ENCODE measurements at regions not wholly inside any gene's neighbourhood (a gene's known extent, or its start where the extent isn't known, plus 50 kb on each side); places are given as distances from the start of the nearest gene placed in this dataset.

DNA sequence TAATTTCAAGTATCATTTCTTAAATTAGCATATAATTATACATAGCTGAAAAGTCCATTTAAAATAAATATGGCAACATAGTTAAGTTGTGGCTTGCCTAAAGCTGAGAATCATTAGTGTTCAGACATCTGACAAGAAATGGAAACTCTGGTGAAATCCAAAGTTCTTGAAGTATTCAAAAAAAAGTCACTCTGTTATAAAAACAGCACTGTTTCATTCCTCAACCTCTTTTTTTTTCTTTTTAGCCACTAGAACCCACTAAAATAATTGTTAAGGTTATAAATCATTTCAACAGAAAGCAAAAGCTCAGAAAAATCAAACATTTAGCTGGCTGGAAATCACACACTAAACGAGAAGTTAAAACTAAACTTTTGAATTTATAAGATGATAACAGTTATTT, 476.7 kb downstream of the LTN1 start:
- no peaks in the 10 kb centered on the region for H3K9me3 Mint-ChIP-seq
- DNase-seq (ENCODE audit: low spot score in 2 of 2, unreplicated experiment in 2 of 2): no peak
- H3K36me3 Mint-ChIP-seq: no peaks in the 10 kb centered on the region
- TF ChIP-seq, protein P1, sequence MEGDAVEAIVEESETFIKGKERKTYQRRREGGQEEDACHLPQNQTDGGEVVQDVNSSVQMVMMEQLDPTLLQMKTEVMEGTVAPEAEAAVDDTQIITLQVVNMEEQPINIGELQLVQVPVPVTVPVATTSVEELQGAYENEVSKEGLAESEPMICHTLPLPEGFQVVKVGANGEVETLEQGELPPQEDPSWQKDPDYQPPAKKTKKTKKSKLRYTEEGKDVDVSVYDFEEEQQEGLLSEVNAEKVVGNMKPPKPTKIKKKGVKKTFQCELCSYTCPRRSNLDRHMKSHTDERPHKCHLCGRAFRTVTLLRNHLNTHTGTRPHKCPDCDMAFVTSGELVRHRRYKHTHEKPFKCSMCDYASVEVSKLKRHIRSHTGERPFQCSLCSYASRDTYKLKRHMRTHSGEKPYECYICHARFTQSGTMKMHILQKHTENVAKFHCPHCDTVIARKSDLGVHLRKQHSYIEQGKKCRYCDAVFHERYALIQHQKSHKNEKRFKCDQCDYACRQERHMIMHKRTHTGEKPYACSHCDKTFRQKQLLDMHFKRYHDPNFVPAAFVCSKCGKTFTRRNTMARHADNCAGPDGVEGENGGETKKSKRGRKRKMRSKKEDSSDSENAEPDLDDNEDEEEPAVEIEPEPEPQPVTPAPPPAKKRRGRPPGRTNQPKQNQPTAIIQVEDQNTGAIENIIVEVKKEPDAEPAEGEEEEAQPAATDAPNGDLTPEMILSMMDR (IDR thresholded peaks at IDR 0.05; ENCODE audit: unreplicated experiment): no peak
- H3K27me3 Mint-ChIP-seq (ENCODE audit: low read depth): no peaks in the 10 kb centered on the region
- H3K27ac Mint-ChIP-seq: no peak overlapping the region
- no peak overlapping the region for H3K4me3 Mint-ChIP-seq
- peaks cover 24% of the 10 kb centered on the region for H3K4me1 Mint-ChIP-seq

DNA sequence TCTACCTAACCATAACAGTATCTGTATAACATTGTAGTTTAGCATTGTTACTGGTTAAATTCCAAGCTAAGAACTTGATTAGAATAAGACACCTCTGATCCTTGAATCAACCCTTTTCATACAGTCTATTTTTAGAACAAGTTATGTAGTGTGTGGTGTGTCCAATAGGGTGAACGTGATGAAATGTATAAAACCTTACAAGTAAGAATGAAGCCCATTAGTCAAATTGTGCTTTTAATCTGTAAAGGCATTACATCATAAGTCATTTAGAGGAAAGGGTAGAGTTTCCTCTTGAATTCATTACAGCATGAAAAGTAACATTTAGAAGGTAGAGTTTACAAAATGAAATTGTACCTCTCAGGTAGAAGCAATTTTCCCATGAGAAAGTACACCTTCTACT, 479.2 kb downstream of the LTN1 start:
- Mint-ChIP-seq H3K27ac (no peak overlapping the region), H3K36me3 (no peaks in the 10 kb centered on the region), H3K4me1 (peaks cover 33% of the 10 kb centered on the region), H3K27me3 (ENCODE audit: low read depth) (no peaks in the 10 kb centered on the region), H3K9me3 (no peaks in the 10 kb centered on the region), H3K4me3 (no peak overlapping the region)
- TF ChIP-seq, protein P1 (IDR thresholded peaks at IDR 0.05; ENCODE audit: unreplicated experiment): no peak
- DNase-seq (ENCODE audit: low spot score in 2 of 2, unreplicated experiment in 2 of 2): no peak

DNA sequence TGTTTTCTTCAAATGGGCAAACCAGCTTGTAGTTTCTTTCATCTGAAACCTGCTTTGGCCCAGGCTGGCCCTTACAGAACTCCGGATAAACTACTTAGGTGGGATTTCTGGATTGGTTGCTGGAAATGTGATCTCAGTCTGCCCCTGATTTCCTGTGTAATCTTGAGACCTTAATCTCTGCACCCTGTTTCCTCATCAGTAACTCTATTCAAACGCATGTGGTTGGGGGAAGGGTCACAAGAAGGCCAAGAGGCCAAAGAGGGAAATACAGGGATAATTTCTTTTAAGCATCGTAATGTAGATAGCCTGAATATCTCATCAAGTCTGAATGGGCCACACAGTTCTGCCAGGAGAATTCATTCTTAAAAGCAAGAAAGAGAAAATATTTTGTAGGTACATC, 483.6 kb downstream of the LTN1 start:
- no peak for DNase-seq (ENCODE audit: low spot score in 2 of 2, unreplicated experiment in 2 of 2)
- H3K36me3 Mint-ChIP-seq: peaks cover 6% of the 10 kb centered on the region
- TF ChIP-seq, protein P1 (IDR thresholded peaks at IDR 0.05; ENCODE audit: unreplicated experiment): no peak
- peaks cover 27% of the 10 kb centered on the region for H3K4me1 Mint-ChIP-seq
- H3K4me3 Mint-ChIP-seq: no peak overlapping the region
- H3K27me3 Mint-ChIP-seq (ENCODE audit: low read depth): no peaks in the 10 kb centered on the region
- peak overlapping the region; percentile 68 for H3K27ac Mint-ChIP-seq
- peaks cover 15% of the 10 kb centered on the region for H3K9me3 Mint-ChIP-seq

DNA sequence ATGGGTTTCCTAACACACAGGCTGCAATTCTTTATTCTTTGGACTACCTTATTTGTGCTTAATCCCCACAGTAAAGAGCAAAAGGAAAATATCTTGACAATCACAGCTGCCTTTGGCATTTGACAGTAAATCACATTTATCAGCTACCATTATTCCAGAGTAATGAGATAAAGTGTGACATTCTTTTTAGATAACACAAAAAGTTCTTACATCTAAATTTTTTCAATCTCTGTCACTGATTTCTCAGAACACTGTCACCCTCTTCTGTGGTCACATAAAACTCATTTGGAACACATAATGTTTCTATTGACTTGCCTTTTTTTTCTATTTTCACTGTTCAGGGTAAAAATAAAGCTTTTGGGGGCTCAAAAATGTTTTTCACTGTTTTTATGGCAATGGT, 484.6 kb downstream of the LTN1 start:
- Mint-ChIP-seq H3K27me3 (ENCODE audit: low read depth) (no peaks in the 10 kb centered on the region), H3K27ac (peak overlapping the region; percentile 54), H3K4me1 (peaks cover 20% of the 10 kb centered on the region), H3K36me3 (peaks cover 6% of the 10 kb centered on the region), H3K4me3 (no peak overlapping the region), H3K9me3 (peaks cover 15% of the 10 kb centered on the region)
- TF ChIP-seq, protein P1 (IDR thresholded peaks at IDR 0.05; ENCODE audit: unreplicated experiment): no peak
- no peak for DNase-seq (ENCODE audit: low spot score in 2 of 2, unreplicated experiment in 2 of 2)

DNA sequence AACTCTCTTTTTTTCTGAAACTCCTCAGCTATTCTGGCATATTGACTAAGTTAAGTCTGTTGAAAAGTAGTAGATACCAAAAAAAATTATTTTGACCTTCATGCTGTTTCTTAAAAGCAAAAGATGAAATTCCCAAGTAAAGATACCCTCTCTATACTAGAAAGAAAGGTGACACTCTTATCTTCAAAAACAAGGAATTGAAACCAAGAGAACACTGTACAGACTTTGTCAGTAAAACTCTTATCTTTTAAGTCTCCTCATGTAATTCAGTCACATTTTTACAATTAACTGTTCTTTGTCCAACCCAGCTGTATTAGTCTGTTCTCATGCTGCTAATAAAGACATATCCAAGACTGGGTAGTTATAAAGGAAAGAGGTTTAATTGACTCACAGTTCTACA, 496.2 kb downstream of the LTN1 start:
- Mint-ChIP-seq H3K4me3 (no peak overlapping the region), H3K9me3 (peaks cover 7% of the 10 kb centered on the region), H3K4me1 (peaks cover 9% of the 10 kb centered on the region), H3K36me3 (peaks cover 3% of the 10 kb centered on the region), H3K27ac (peak overlapping the region; percentile 61), H3K27me3 (ENCODE audit: low read depth) (no peaks in the 10 kb centered on the region)
- DNase-seq (ENCODE audit: low spot score in 2 of 2, unreplicated experiment in 2 of 2): no peak
- TF ChIP-seq, protein P1 (IDR thresholded peaks at IDR 0.05; ENCODE audit: unreplicated experiment): no peak

DNA sequence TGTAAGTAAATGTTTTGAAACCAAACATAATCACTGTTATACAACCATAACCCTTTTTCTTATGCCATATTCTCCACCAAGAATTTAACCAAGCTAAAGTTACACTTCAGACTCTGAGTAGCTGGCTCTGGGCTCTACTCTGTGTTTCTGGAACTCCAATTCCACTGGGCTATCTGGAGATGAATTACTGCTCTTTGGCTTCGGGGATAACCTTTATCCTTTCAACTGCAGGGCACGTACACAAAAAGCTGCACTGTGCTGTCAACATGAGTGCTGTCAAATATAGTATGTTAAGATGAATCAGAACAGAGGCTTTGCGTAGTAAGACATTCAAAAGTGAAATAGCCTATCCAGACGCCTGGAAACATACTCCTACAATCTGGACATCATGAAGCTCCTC, 500.6 kb downstream of the LTN1 start:
- no peak for DNase-seq (ENCODE audit: low spot score in 2 of 2, unreplicated experiment in 2 of 2)
- TF ChIP-seq, protein P1 (IDR thresholded peaks at IDR 0.05; ENCODE audit: unreplicated experiment): no peak
- no peak overlapping the region for H3K4me3 Mint-ChIP-seq
- no peaks in the 10 kb centered on the region for H3K27me3 Mint-ChIP-seq (ENCODE audit: low read depth)
- no peaks in the 10 kb centered on the region for H3K36me3 Mint-ChIP-seq
- H3K27ac Mint-ChIP-seq: no peak overlapping the region
- H3K4me1 Mint-ChIP-seq: peaks cover 9% of the 10 kb centered on the region
- H3K9me3 Mint-ChIP-seq: no peaks in the 10 kb centered on the region

All from mesothelial cell of epicardium (in vitro differentiated cells).